Suprapubic skin (tissue), 4 donors: ENCODE measurements at regions not wholly inside any gene's neighbourhood (a gene's known extent, or its start where the extent isn't known, plus 50 kb on each side); places are given as distances from the start of the nearest gene placed in this dataset.

Source experiments
- DNase-seq, 2 donors: peaks; one replicate each; pipeline ENCODE4 v3.0.0-alpha.2; 2019; ENCODE audit warnings: low spot score in 2 of 2
- H3K27ac ChIP-seq: fragments of 200-600 bp; sonication (generic); one replicate; pipeline ENCODE4 v1.5.1; 2019
- H3K27me3 ChIP-seq: fragments of 200-600 bp; sonication (generic); one replicate; pipeline ENCODE4 v1.5.1; 2019
- H3K36me3 ChIP-seq: fragments of 200-600 bp; sonication (generic); one replicate; pipeline ENCODE4 v1.5.1; 2019
- H3K4me1 ChIP-seq: fragments of 200-600 bp; sonication (generic); one replicate; pipeline ENCODE4 v1.5.1; 2019
- H3K4me3 ChIP-seq: fragments of 200-600 bp; sonication (generic); one replicate; pipeline ENCODE4 v1.5.1; 2019; ENCODE audit warnings: mild to moderate bottlenecking
- H3K9me3 ChIP-seq: fragments of 200-600 bp; sonication (generic); one replicate; pipeline ENCODE4 v1.5.1; 2019
- EP300 ChIP-seq: sonication (generic); formaldehyde crosslinking; IDR thresholded peaks from one replicate; pipeline ENCODE4 v1.6.1; 2017; ENCODE audit warnings: antibody characterized with exemption
- POLR2A ChIP-seq, 2 donors: fragments of 450-650 bp; IDR thresholded peaks; one replicate each; pipeline ENCODE4 v1.6.1; 2017; ENCODE audit warnings: antibody characterized with exemption in 2 of 2, mild to moderate bottlenecking in 2 of 2, moderate library complexity in 2 of 2
- POLR2AphosphoS5 ChIP-seq, 3 donors: sonication (generic); formaldehyde crosslinking; IDR thresholded peaks; one replicate each; pipeline ENCODE4 v1.6.1; 2017; ENCODE audit warnings: antibody characterized with exemption in 3 of 3
- WGBS: methylation state at CpG from one replicate; pipeline ENCODE4 v1.1.5; 2018; 5-methylcytosine and 5-hydroxymethylcytosine counted together
- TF ChIP-seq, protein P1 (sequence below), 2 donors: fragments of 200-600 bp in 1 of 2; fragments of 450-650 bp in 1 of 2; sonication (generic) in 1 of 2; IDR thresholded peaks; one replicate each; pipeline ENCODE4 v1.5.1; 2016 to 2019; ENCODE audit warnings: antibody characterized with exemption in 2 of 2, mild to moderate bottlenecking in 1 of 2, moderate library complexity in 1 of 2

DNA sequence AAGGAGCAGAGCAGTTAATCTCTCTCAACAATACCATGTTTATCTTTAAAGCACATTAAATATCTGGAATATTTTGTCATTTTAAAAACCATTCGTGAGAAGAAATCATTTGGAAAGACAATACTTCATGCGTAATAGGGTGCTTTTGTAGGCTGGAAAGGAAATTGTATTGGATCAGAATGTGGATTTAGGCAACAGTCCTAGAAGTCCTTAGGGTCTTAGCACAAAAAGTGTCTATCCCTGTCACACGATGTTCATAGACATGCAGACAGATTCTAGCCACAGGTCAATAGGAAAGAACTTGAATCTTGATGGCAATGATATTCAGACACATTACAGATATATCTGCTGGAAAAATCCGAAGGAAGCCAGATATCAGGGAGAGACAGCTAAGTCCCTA, 156.0 kb downstream of the KCTD12 start:
- Histone ChIP-seq H3K9me3 (no peaks in the 10 kb centered on the region), H3K27ac (peak overlapping the region; percentile 12), H3K4me3 (no peak overlapping the region), H3K27me3 (no peaks in the 10 kb centered on the region), H3K36me3 (no peaks in the 10 kb centered on the region), H3K4me1 (peaks cover 9% of the 10 kb centered on the region)
- 72% methylated on average over 4 of the region's 4 CpGs for WGBS
- DNase-seq = no peak
- TF ChIP-seq POLR2A (IDR thresholded peaks at IDR 0.05) (no peak), EP300 (no peak), POLR2AphosphoS5 (IDR thresholded peaks at IDR 0.05) (no peak)

DNA sequence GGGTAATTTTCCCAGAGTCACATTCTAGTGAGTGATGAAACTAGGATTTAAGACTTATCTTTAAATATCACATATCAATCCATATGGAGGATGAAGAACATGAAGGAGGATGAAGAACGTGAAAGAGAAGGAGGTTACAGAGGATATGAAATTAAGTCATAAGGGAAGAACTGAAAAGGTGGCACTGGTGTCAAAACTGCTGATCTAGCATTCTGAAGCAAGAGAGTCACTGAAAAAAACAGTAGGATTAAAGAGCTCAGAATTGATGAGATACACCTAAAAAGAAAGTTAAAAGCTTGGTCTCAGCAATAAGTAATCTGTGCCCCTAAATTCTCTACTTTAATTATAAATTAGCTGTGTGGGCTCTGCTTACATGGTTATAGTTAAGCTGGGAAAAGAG, 156.5 kb downstream of the KCTD12 start:
- Histone ChIP-seq H3K36me3 (no peaks in the 10 kb centered on the region), H3K4me3 (no peak overlapping the region), H3K9me3 (no peaks in the 10 kb centered on the region), H3K27ac (peak overlapping the region; percentile 12), H3K27me3 (no peaks in the 10 kb centered on the region), H3K4me1 (peaks cover 9% of the 10 kb centered on the region)
- 71% methylated on average over 1 of the region's 1 CpG for WGBS
- DNase-seq = no peak
- TF ChIP-seq POLR2A (IDR thresholded peaks at IDR 0.05) (no peak), POLR2AphosphoS5 (IDR thresholded peaks at IDR 0.05) (no peak), EP300 (no peak)
- TF ChIP-seq, protein P1, sequence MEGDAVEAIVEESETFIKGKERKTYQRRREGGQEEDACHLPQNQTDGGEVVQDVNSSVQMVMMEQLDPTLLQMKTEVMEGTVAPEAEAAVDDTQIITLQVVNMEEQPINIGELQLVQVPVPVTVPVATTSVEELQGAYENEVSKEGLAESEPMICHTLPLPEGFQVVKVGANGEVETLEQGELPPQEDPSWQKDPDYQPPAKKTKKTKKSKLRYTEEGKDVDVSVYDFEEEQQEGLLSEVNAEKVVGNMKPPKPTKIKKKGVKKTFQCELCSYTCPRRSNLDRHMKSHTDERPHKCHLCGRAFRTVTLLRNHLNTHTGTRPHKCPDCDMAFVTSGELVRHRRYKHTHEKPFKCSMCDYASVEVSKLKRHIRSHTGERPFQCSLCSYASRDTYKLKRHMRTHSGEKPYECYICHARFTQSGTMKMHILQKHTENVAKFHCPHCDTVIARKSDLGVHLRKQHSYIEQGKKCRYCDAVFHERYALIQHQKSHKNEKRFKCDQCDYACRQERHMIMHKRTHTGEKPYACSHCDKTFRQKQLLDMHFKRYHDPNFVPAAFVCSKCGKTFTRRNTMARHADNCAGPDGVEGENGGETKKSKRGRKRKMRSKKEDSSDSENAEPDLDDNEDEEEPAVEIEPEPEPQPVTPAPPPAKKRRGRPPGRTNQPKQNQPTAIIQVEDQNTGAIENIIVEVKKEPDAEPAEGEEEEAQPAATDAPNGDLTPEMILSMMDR (IDR thresholded peaks at IDR 0.05) = no peak

DNA sequence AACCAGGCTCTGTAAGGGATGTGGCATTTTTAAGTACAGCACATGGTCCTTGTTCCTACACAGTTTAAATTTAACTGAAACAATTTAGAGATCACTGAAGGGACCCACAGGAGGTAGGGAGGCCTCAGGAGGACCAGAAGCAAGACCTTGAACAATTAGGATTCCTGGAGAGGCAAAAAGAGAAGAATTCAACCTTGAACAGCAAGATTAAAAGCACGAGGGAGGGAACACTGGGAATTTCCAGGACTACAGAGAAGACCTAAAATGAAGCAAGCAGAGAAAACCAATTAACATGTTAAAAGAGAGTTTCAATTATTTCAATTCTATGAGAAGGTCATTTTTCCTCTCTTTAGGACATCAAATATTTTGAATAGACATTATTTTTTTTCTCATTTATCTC, 160.3 kb downstream of the KCTD12 start:
- no peak for DNase-seq
- WGBS = 37% methylated on average over 1 of the region's 1 CpG
- Histone ChIP-seq H3K9me3 (no peaks in the 10 kb centered on the region), H3K4me1 (peaks cover 25% of the 10 kb centered on the region), H3K27ac (no peak overlapping the region), H3K36me3 (no peaks in the 10 kb centered on the region), H3K27me3 (no peaks in the 10 kb centered on the region), H3K4me3 (no peak overlapping the region)
- TF ChIP-seq EP300 (no peak), POLR2A (IDR thresholded peaks at IDR 0.05) (no peak), POLR2AphosphoS5 (IDR thresholded peaks at IDR 0.05) (no peak)
- TF ChIP-seq, protein P1 (IDR thresholded peaks at IDR 0.05) = no peak

DNA sequence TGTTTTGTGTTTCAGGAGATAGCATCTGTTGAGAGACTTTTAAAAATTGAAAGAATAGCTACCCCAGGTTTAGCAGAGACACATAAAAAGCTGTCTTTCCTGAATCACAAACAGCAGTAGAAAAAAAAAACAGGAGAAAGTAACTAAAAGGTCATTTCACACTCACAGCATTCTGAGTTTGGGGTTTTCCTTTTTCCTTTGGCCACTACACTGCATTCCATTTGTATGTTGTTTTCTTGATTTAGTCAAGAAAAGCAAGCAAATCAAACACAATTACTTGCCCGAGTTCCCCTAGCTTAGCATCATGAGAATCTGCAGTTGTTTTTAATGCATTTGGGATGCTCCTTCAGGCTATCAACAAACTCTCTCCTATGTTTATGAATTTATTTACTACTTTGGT, 161.0 kb downstream of the KCTD12 start:
- H3K4me1 ChIP-seq = peaks cover 25% of the 10 kb centered on the region
- no peaks in the 10 kb centered on the region for H3K9me3 ChIP-seq
- WGBS = 0% methylated on average over 1 of the region's 1 CpG
- DNase-seq = no peak
- H3K4me3 ChIP-seq = no peak overlapping the region
- H3K27me3 ChIP-seq = no peaks in the 10 kb centered on the region
- no peaks in the 10 kb centered on the region for H3K36me3 ChIP-seq
- no peak overlapping the region for H3K27ac ChIP-seq
- TF ChIP-seq EP300 (no peak), POLR2A (IDR thresholded peaks at IDR 0.05) (no peak), POLR2AphosphoS5 (IDR thresholded peaks at IDR 0.05) (no peak)
- TF ChIP-seq, protein P1 (IDR thresholded peaks at IDR 0.05) = no peak

DNA sequence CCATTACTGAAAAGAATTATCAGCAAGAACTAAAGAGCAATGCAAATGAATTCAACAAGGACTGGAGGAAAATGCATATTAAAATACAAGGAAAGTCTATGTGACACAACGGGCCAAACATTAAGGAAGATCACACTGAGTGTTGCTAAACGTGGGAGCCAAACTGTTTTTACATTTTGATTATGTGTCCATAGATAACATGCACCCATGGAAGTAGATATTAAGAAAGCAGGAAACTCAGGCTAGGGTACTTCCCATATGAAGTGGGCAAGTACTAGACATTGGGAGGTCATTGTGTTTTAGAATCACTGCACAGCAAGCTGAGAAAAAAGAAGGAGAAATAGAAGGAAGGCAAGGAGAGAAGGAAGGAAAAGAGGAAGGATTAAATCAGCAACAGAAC, 161.8 kb downstream of the KCTD12 start:
- WGBS = 58% methylated on average over 2 of the region's 2 CpGs
- no peak for DNase-seq
- Histone ChIP-seq H3K4me1 (peaks cover 25% of the 10 kb centered on the region), H3K36me3 (no peaks in the 10 kb centered on the region), H3K27me3 (no peaks in the 10 kb centered on the region), H3K4me3 (no peak overlapping the region), H3K9me3 (no peaks in the 10 kb centered on the region), H3K27ac (no peak overlapping the region)
- TF ChIP-seq POLR2A (IDR thresholded peaks at IDR 0.05) (no peak), POLR2AphosphoS5 (IDR thresholded peaks at IDR 0.05) (no peak), EP300 (no peak)
- TF ChIP-seq, protein P1 (IDR thresholded peaks at IDR 0.05) = no peak
